GM18502 (cell line): ENCODE measurements at regions not wholly inside any gene's neighbourhood (a gene's known extent, or its start where the extent isn't known, plus 50 kb on each side); places are given as distances from the start of the nearest gene placed in this dataset.
"Not testable (repeated sequence)": the region's sequence is repeated elsewhere in the genome, so short reads cannot be mapped to it uniquely, and the experiment has no call there.

Experiments
- ATAC-seq: cut with Tn5 transposase; IDR thresholded peaks from one replicate; pipeline ENCODE4 v1.9.1; 2021; ENCODE audit warnings: mild to moderate bottlenecking; ENCODE audit not compliant: unreplicated experiment, poor library complexity

- no peak for ATAC-seq
Measured at GRCh38 chr15:81839387-81839786, 206.4 kb downstream of the MEX3B start.

DNA sequence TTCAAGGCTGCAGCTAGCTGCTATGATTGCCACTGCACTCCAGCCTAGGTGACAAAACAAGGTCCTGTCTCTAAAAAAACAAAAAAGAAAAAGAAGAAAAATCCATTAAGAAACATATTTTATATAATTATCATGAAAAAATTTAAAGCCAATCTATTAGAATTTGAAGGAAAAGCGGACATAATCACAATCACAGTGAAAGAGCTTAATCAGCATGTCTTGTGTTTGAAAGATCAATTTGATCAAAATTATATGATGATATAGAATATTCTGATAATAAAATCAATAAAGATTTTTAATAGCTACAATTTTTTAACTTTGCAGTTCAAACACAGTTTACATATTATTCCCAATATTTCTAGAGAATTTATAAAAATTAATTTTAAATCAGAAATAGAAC is 210.1 kb downstream of the MEX3B start:
- no peak for ATAC-seq

- no peak for ATAC-seq
Measured at GRCh38 chr15:81830520-81830919, 215.3 kb downstream of the MEX3B start.

GRCh38 chr15:81829918-81830317 is 215.9 kb downstream of the MEX3B start:
- ATAC-seq = no peak

DNA sequence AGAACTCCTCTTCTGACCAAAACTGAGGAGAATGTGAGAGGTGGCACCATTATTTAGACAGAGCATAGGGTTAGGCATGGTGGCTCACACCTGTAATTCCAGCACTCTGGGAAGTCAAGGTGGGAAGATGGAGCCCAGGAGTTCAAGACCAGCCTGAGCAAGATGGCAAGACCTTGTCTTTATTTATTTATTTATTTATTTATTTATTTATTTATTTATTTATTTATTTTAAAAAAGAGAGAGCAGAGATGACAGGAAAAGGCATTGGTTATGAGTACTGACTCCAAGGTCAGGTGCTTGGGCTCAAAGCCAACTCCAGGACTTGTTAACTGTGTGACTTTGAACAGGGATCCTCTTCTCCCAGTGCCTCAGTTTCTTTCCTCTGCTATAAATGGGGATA is 217.7 kb downstream of the MEX3B start:
- no peak for ATAC-seq

- no peak for ATAC-seq
Measured at GRCh38 chr15:81825136-81825535, 220.7 kb downstream of the MEX3B start.

- not testable (repeated sequence) for ATAC-seq
Measured at GRCh38 chr15:81822587-81822986, 223.2 kb downstream of the MEX3B start.

GRCh38 chr15:81819924-81820635 is 225.7 kb downstream of the MEX3B start:
- no peak for ATAC-seq

- ATAC-seq = no peak
Measured at GRCh38 chr15:81814882-81815455, 230.8 kb downstream of the MEX3B start.

- no peak for ATAC-seq
Measured at GRCh38 chr15:81813215-81813614, 232.6 kb downstream of the MEX3B start.

- no peak for ATAC-seq
Measured at GRCh38 chr15:81812456-81812855, 233.4 kb downstream of the MEX3B start.

DNA sequence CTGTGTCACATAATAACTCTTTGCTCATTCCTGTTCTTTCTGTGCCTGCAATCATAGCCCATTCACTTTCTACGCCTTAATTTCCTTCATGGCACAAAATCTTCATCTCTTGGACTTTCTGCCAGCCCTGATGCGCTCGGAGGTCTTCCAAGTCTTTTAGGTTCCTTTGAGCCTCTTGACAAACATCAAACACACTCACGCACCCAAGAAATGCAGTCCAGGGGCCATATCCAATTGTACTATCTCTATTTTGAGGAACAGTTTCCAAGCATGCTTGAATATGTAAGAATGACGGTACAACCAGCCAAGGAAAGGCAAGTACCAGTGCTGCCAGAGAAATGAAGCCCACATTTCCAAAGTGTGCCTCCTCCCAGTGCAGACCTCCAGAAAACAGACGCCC is 234.1 kb downstream of the MEX3B start:
- no peak for ATAC-seq

DNA sequence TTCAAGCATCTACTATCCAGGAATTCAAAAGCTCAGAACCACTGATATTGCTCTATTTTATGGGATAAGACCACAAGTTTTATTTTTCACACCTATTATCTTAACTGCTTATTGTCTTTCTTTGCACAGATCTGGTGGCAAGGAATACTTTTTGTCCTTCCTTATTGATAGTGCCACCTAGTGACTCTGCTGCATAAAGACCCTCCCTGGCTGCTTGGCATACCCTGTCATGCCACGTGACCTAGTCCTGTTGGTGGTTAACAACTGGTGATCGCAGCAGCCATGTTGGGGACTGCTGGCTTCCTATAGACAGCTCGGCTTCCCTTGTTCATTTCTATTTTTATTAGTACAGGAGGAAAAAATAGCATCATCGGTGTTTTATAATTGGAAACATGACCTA is 236.3 kb downstream of the MEX3B start:
- ATAC-seq = no peak

DNA sequence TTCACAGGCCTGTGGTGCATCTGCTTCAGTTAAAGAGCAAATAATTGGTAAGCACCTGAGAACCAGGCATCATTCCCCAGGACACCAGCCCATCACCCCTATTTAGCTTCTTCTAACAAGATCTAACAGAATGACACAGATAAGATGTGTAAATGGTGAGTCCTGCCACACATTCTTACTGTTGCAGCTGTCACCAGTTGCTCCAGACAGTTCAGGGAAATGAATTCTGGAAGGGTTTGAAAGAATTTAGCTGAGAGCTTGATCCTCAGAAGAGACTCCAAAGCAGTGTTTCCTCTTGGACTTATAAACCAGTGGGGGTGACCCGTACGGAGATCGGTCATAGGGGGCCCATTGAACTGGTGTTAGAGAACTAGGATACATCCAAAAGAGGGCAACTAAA is 238.0 kb downstream of the MEX3B start:
- ATAC-seq = no peak

GRCh38 chr15:81807186-81807585 is 238.6 kb downstream of the MEX3B start:
- no peak for ATAC-seq

- no peak for ATAC-seq
Measured at GRCh38 chr15:81795899-81796298, 249.9 kb downstream of the MEX3B start.

GRCh38 chr15:81792646-81793045 is 253.2 kb downstream of the MEX3B start:
- no peak for ATAC-seq

- ATAC-seq = not testable (repeated sequence)
Measured at GRCh38 chr15:81791322-81791721, 254.5 kb downstream of the MEX3B start.

DNA sequence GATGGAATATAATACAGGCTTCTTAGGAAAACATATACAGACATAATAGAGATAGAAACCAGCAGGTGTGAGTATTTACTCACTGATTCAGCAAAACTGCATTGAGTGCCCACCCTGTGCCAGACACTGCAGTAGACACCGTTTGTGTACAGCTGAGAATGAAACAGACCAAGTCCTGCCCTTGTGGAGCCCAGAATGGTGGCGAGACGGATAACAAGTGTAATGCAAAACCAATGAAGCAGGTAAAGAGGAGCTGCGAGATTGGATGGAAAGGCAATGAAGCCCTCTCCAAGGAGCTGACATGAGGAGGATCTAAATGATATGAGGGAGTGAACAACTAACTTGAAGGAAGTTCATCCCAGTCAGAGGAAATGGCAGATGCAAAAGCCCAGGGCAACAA is 256.4 kb downstream of the MEX3B start:
- ATAC-seq = no peak

DNA sequence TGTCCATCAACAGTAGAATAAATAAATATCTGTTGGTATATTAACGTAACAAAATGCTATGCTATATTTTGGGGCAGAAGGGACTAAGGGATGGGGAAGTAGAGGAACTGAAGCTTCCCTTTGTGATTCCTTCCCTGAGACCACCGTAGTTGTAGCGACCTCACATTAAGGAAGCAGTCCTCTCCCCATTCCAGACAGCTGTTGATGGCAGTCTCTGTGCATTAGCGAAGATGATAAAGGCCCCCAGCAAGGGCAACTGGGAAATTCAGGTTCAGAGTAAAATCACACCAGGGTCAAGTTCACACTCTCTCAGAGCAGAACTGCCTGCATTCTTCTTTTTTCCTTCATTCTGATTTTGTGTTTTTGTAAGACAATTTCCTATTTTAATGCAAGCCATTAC is 259.0 kb downstream of the MEX3B start:
- ATAC-seq = no peak

GRCh38 chr15:81785679-81786078 is 260.1 kb downstream of the MEX3B start:
- ATAC-seq = no peak

GRCh38 chr15:81785181-81785580 is 260.6 kb downstream of the MEX3B start:
- ATAC-seq = no peak
